A549 (cell line): ENCODE measurements at regions not wholly inside any gene's neighbourhood (a gene's known extent, or its start where the extent isn't known, plus 50 kb on each side); places are given as distances from the start of the nearest gene placed in this dataset.

Source experiments
- ATAC-seq, 2 experiments: fragments of 200-7000 bp in 1 of 2; fragments of >200 bp in 1 of 2; cut with Nextera tagmentation in 1 of 2; cut with Tn5 transposase in 1 of 2; 3 replicates each; pipeline versions ENCODE4 v1.8.0 to v1.9.1; 2018 to 2020; ENCODE audit warnings: mild to moderate bottlenecking in 1 of 2, moderate library complexity in 1 of 2
- CTCF ChIA-PET: fragments of 300-600 bp; sonication (Branson Sonifier 250); formaldehyde crosslinking; extraction: SDS; loops from one replicate; lab custom pipeline; 2021; ENCODE audit warnings: antibody characterized with exemption, inconsistent platforms; lab: Yijun Ruan, JAX
- POLR2A ChIA-PET: fragments of 350-600 bp; formaldehyde crosslinking; extraction: SDS; loops from one replicate; lab custom pipeline; 2021; ENCODE audit warnings: antibody characterized with exemption, inconsistent platforms; lab: Yijun Ruan, JAX
- DNase-seq, 2 experiments: peaks; one replicate each; pipeline versions ENCODE4 v3.0.0 to v3.0.0-alpha.2; 2011 to 2016; ENCODE audit warnings: low read depth in 1 of 2, low spot score in 1 of 2
- FAIRE-seq: peaks from 2 replicates; lab custom pipeline; 2011; peaks lifted over from hg19 to GRCh38; lab: Jason Lieb, UNC
- H3K27ac ChIP-seq, 2 experiments: fragments of >200 bp; sonication (Bioruptor Twin); formaldehyde crosslinking; 3 replicates each; pipeline ENCODE4 v1.5.1; 2016 to 2017
- H3K4me1 ChIP-seq: fragments of >200 bp; sonication (Bioruptor Twin); formaldehyde crosslinking; 3 replicates; pipeline ENCODE4 v1.6.1; 2016
- H3K4me2 ChIP-seq: fragments of >200 bp; sonication (Bioruptor Twin); formaldehyde crosslinking; 3 replicates; pipeline ENCODE4 v1.6.1; 2016
- H3K4me3 ChIP-seq: fragments of >200 bp; sonication (Bioruptor Twin); formaldehyde crosslinking; 3 replicates; pipeline ENCODE4 v1.5.1; 2016
- H3K9me3 ChIP-seq: fragments of >200 bp; sonication (Bioruptor Twin); formaldehyde crosslinking; 3 replicates; pipeline ENCODE4 v1.6.1; 2016
- CBX2 ChIP-seq: fragments of 200-600 bp; sonication (generic); IDR thresholded peaks from 2 replicates; pipeline ENCODE4 v1.6.1; 2016; ENCODE audit warnings: low read depth, mild to moderate bottlenecking, borderline replicate concordance
- CEBPB ChIP-seq, 2 experiments: fragments of >200 bp in 1 of 2; sonication (Bioruptor Twin) in 1 of 2; formaldehyde crosslinking in 1 of 2; IDR thresholded peaks; 2 replicates each; pipeline ENCODE4 v1.6.1; 2012 to 2016
- CTCF ChIP-seq: fragments of >200 bp; sonication (Bioruptor Twin); formaldehyde crosslinking; IDR thresholded peaks from 3 replicates; pipeline ENCODE4 v1.5.1; 2016
- ELK1 ChIP-seq: fragments of 150-350 bp; IDR thresholded peaks from 2 replicates; pipeline ENCODE4 v1.6.1; 2014; ENCODE audit warnings: low read depth, mild to moderate bottlenecking, low read length
- EP300 ChIP-seq, 2 experiments: fragments of >200 bp; sonication (Bioruptor Twin); formaldehyde crosslinking; IDR thresholded peaks; 2 replicates in 1 of 2; 3 replicates in 1 of 2; pipeline ENCODE4 v1.6.1; 2016 to 2017
- FOSL2 ChIP-seq, 2 experiments: fragments of 450-650 bp in 1 of 2; fragments of >200 bp in 1 of 2; sonication (Bioruptor Twin) in 1 of 2; formaldehyde crosslinking; IDR thresholded peaks; 2 replicates each; pipeline versions ENCODE4 v1.5.0 to v1.6.1; 2016 to 2020; ENCODE audit warnings: mild to moderate bottlenecking in 1 of 2, moderate library complexity in 1 of 2
- FOXS1 ChIP-seq: fragments of 250-450 bp; sonication (Bioruptor Pico); IDR thresholded peaks from 2 replicates; pipeline ENCODE4 v1.5.0; 2020; ENCODE audit warnings: mild to moderate bottlenecking, moderate library complexity
- GATA3 ChIP-seq: IDR thresholded peaks from 2 replicates; pipeline ENCODE4 v1.6.1; 2012; ENCODE audit warnings: borderline replicate concordance
- HOXB5 ChIP-seq: fragments of 250-450 bp; sonication (Bioruptor Pico); IDR thresholded peaks from 2 replicates; pipeline ENCODE4 v1.5.0; 2020; ENCODE audit warnings: mild to moderate bottlenecking, moderate library complexity
- JUNB ChIP-seq: fragments of >200 bp; sonication (Bioruptor Twin); formaldehyde crosslinking; IDR thresholded peaks from 2 replicates; pipeline ENCODE4 v1.6.1; 2016
- KDM1A ChIP-seq: fragments of 200-600 bp; sonication (generic); IDR thresholded peaks from 2 replicates; pipeline ENCODE4 v1.6.1; 2016; ENCODE audit warnings: low read depth, mild to moderate bottlenecking
- MAFK ChIP-seq: fragments of 450-650 bp; IDR thresholded peaks from 2 replicates; pipeline ENCODE4 v1.6.1; 2014; ENCODE audit not compliant: partially characterized antibody
- MAZ ChIP-seq: fragments of 150-350 bp; IDR thresholded peaks from 2 replicates; pipeline ENCODE4 v1.6.1; 2014; ENCODE audit warnings: antibody characterized with exemption, low read depth, low read length, borderline replicate concordance
- NPAS2 ChIP-seq: fragments of 250-450 bp; sonication (Bioruptor Pico); IDR thresholded peaks from 2 replicates; pipeline ENCODE4 v1.8.0; 2022; ENCODE audit warnings: mild to moderate bottlenecking, moderate library complexity, borderline replicate concordance
- PHF8 ChIP-seq: fragments of 200-600 bp; sonication (generic); IDR thresholded peaks from 2 replicates; pipeline ENCODE4 v1.6.1; 2016; ENCODE audit warnings: low read depth, mild to moderate bottlenecking, antibody characterized with exemption, moderate library complexity, borderline replicate concordance
- POLR2A ChIP-seq: IDR thresholded peaks from 2 replicates; pipeline ENCODE4 v1.6.1; 2012; ENCODE audit warnings: mild to moderate bottlenecking, low read length
- RAD21 ChIP-seq, 2 experiments: fragments of >200 bp in 1 of 2; sonication (Bioruptor Twin) in 1 of 2; formaldehyde crosslinking in 1 of 2; IDR thresholded peaks in 1 of 2; conservative IDR thresholded peaks in 1 of 2; 2 replicates in 1 of 2; 3 replicates in 1 of 2; pipeline ENCODE4 v1.6.1; 2012 to 2018; ENCODE audit warnings: inconsistent platforms in 1 of 2
- RARB ChIP-seq: fragments of 250-450 bp; sonication (Bioruptor Pico); IDR thresholded peaks from 2 replicates; pipeline ENCODE4 v1.8.0; 2021; ENCODE audit warnings: mild to moderate bottlenecking, moderate library complexity
- RCOR1 ChIP-seq: fragments of 150-350 bp; IDR thresholded peaks from 2 replicates; pipeline ENCODE4 v1.6.1; 2014; ENCODE audit warnings: antibody characterized with exemption, low read length, low read depth
- SMC3 ChIP-seq: fragments of >200 bp; sonication (Bioruptor Twin); formaldehyde crosslinking; IDR thresholded peaks from 3 replicates; pipeline ENCODE4 v1.6.1; 2018; ENCODE audit warnings: inconsistent platforms
- SREBF2 ChIP-seq: fragments of 450-650 bp; IDR thresholded peaks from 2 replicates; pipeline ENCODE4 v1.6.1; 2014; ENCODE audit warnings: mild to moderate bottlenecking, moderate library complexity
- ZFP36 ChIP-seq: fragments of 450-650 bp; IDR thresholded peaks from 2 replicates; pipeline ENCODE4 v1.6.1; 2014; ENCODE audit warnings: borderline replicate concordance; ENCODE audit not compliant: partially characterized antibody
- ZNF302 ChIP-seq: fragments of 250-450 bp; sonication (Bioruptor Pico); IDR thresholded peaks from 2 replicates; pipeline ENCODE4 v1.9.0; 2021; ENCODE audit warnings: inconsistent platforms, mild to moderate bottlenecking, moderate library complexity
- WGBS: methylation state at CpG from one replicate; pipeline ENCODE4 v1.1.6; 2017; ENCODE audit errors: missing lambda C conversion rate; 5-methylcytosine and 5-hydroxymethylcytosine counted together
- TF ChIP-seq, protein P1 (sequence below): IDR thresholded peaks from 2 replicates; pipeline ENCODE4 v1.6.1; 2012
- TF ChIP-seq, protein P2 (sequence below): fragments of 200-600 bp; sonication (generic); IDR thresholded peaks from 2 replicates; pipeline ENCODE4 v1.6.1; 2016; ENCODE audit warnings: antibody characterized with exemption, mild to moderate bottlenecking, moderate library complexity

GRCh38 chr16:65773301-65773874, 593.1 kb upstream of the CDH5 start:
- FAIRE-seq (no peak), DNase-seq (no peak), ATAC-seq (no peak)
- no peak overlapping the region for H3K4me2 ChIP-seq
- TF ChIP-seq PHF8: no peak
- TF ChIP-seq GATA3: no peak
- TF ChIP-seq SREBF2: no peak
- no peak for TF ChIP-seq CEBPB (IDR thresholded peaks at IDR 0.05)
- TF ChIP-seq NPAS2: no peak
- TF ChIP-seq KDM1A: no peak
- no peaks in the 10 kb centered on the region for H3K9me3 ChIP-seq
- ChIA-PET CTCF (interaction anchor here (0.6 kb wide), 1 partner anchor 400 kb away, joined by 5 read pairs; no protein-coding TSS in a partner anchor), POLR2A (no interaction called here)
- no peaks in the 10 kb centered on the region for H3K4me1 ChIP-seq
- no peak overlapping the region for H3K4me3 ChIP-seq
- no peak overlapping the region for H3K27ac ChIP-seq
- 35% methylated on average over 8 of the region's 10 CpGs for WGBS

GRCh38 chr16:65772134-65772732, 594.3 kb upstream of the CDH5 start:
- no peaks in the 10 kb centered on the region for H3K4me1 ChIP-seq
- H3K27ac ChIP-seq: no peak overlapping the region
- DNase-seq (no peak), ATAC-seq (no peak)
- H3K4me2 ChIP-seq: no peak overlapping the region
- TF ChIP-seq SMC3: no peak
- TF ChIP-seq MAFK: no peak
- no peak for TF ChIP-seq MAZ
- TF ChIP-seq PHF8: no peak
- TF ChIP-seq FOSL2 (IDR thresholded peaks at IDR 0.05): no peak
- no peak for TF ChIP-seq FOSL2 (CRISPR knock-in tag; IDR thresholded peaks at IDR 0.05)
- TF ChIP-seq CEBPB (IDR thresholded peaks at IDR 0.05): no peak
- no peak for TF ChIP-seq ZNF302 (CRISPR knock-in tag)
- no peak for TF ChIP-seq ZFP36
- TF ChIP-seq, protein P1, sequence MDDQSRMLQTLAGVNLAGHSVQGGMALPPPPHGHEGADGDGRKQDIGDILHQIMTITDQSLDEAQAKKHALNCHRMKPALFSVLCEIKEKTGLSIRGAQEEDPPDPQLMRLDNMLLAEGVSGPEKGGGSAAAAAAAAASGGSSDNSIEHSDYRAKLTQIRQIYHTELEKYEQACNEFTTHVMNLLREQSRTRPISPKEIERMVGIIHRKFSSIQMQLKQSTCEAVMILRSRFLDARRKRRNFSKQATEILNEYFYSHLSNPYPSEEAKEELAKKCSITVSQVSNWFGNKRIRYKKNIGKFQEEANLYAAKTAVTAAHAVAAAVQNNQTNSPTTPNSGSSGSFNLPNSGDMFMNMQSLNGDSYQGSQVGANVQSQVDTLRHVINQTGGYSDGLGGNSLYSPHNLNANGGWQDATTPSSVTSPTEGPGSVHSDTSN: no peak
- TF ChIP-seq, all 56 proteins: peak for 0
- Histone ChIP-seq H3K4me3 (no peak overlapping the region), H3K9me3 (no peaks in the 10 kb centered on the region)
- ChIA-PET POLR2A (no interaction called here), CTCF (interaction anchor here (1.1 kb wide), 1 partner anchor 27 kb away, joined by 3 read pairs; no protein-coding TSS in a partner anchor)
- FAIRE-seq: no peak
- WGBS: 3% methylated on average over 5 of the region's 5 CpGs

GRCh38 chr16:65771707-65772106, 594.8 kb upstream of the CDH5 start:
- Histone ChIP-seq H3K27ac (no peak overlapping the region), H3K4me2 (no peak overlapping the region), H3K4me1 (no peaks in the 10 kb centered on the region), H3K9me3 (no peaks in the 10 kb centered on the region), H3K4me3 (no peak overlapping the region)
- no peak for FAIRE-seq
- ATAC-seq: no peak
- POLR2A ChIA-PET: no interaction called here
- 0% methylated on average over 1 of the region's 1 CpG for WGBS
- no peak for DNase-seq
- CTCF ChIA-PET: interaction anchor here (1.1 kb wide), 1 partner anchor 27 kb away, joined by 3 read pairs; no protein-coding TSS in a partner anchor
- no peak for TF ChIP-seq CTCF
- TF ChIP-seq RCOR1: no peak
- TF ChIP-seq HOXB5 (CRISPR knock-in tag): no peak
- TF ChIP-seq RAD21 (conservative IDR thresholded peaks at IDR 0.05 in 1 of 2, IDR thresholded peaks at IDR 0.05 in 1 of 2): no peak
- TF ChIP-seq ELK1: no peak
- TF ChIP-seq RARB (CRISPR knock-in tag): no peak
- TF ChIP-seq CEBPB (IDR thresholded peaks at IDR 0.05): no peak
- no peak for TF ChIP-seq MAZ
- no peak for TF ChIP-seq FOSL2 (IDR thresholded peaks at IDR 0.05)
- no peak for TF ChIP-seq FOSL2 (CRISPR knock-in tag; IDR thresholded peaks at IDR 0.05)
- no peak for TF ChIP-seq CBX2
- no peak for TF ChIP-seq FOXS1
- no peak for TF ChIP-seq EP300 (IDR thresholded peaks at IDR 0.05)
- TF ChIP-seq, protein P2, sequence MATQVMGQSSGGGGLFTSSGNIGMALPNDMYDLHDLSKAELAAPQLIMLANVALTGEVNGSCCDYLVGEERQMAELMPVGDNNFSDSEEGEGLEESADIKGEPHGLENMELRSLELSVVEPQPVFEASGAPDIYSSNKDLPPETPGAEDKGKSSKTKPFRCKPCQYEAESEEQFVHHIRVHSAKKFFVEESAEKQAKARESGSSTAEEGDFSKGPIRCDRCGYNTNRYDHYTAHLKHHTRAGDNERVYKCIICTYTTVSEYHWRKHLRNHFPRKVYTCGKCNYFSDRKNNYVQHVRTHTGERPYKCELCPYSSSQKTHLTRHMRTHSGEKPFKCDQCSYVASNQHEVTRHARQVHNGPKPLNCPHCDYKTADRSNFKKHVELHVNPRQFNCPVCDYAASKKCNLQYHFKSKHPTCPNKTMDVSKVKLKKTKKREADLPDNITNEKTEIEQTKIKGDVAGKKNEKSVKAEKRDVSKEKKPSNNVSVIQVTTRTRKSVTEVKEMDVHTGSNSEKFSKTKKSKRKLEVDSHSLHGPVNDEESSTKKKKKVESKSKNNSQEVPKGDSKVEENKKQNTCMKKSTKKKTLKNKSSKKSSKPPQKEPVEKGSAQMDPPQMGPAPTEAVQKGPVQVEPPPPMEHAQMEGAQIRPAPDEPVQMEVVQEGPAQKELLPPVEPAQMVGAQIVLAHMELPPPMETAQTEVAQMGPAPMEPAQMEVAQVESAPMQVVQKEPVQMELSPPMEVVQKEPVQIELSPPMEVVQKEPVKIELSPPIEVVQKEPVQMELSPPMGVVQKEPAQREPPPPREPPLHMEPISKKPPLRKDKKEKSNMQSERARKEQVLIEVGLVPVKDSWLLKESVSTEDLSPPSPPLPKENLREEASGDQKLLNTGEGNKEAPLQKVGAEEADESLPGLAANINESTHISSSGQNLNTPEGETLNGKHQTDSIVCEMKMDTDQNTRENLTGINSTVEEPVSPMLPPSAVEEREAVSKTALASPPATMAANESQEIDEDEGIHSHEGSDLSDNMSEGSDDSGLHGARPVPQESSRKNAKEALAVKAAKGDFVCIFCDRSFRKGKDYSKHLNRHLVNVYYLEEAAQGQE: no peak
- TF ChIP-seq POLR2A: no peak
- TF ChIP-seq JUNB: no peak
- no peak for TF ChIP-seq MAFK
- no peak for TF ChIP-seq NPAS2
